ENCODE measurements at regions not wholly inside any gene's neighbourhood (a gene's known extent, or its start where the extent isn't known, plus 50 kb on each side); places are given as distances from the start of the nearest gene placed in this dataset.

- no peaks in the 10 kb centered on the region for H3K9me3 ChIP-seq (replicated peaks)
- no peak for TF ChIP-seq CTCF (IDR thresholded peaks at IDR 0.05; ENCODE audit: borderline replicate concordance)
- H3K36me3 ChIP-seq, result no peaks in the 10 kb centered on the region
- no peak for DNase-seq
- no peak overlapping the region for H3K4me3 ChIP-seq
- peaks cover 9% of the 10 kb centered on the region for H3K27me3 ChIP-seq (ENCODE audit: low read depth)
- intact Hi-C loops (cut with micrococcal nuclease), result no loop called here
- no peak overlapping the region for H3K27ac ChIP-seq (replicated peaks)
- no peaks in the 10 kb centered on the region for H3K4me1 ChIP-seq
These were observed 416.5 kb downstream of the SLC4A3 start for GRCh38 chr2:220043990-220044335.

GRCh38 chr2:220044383-220044782, 417.0 kb downstream of the SLC4A3 start:
- intact Hi-C loops (cut with micrococcal nuclease), result no loop called here
- H3K4me3 ChIP-seq, result no peak overlapping the region
- H3K9me3 ChIP-seq (replicated peaks), result no peaks in the 10 kb centered on the region
- H3K27ac ChIP-seq (replicated peaks), result no peak overlapping the region
- no peaks in the 10 kb centered on the region for H3K4me1 ChIP-seq
- TF ChIP-seq CTCF (IDR thresholded peaks at IDR 0.05; ENCODE audit: borderline replicate concordance), result no peak
- no peak for DNase-seq
- peaks cover 9% of the 10 kb centered on the region for H3K27me3 ChIP-seq (ENCODE audit: low read depth)
- H3K36me3 ChIP-seq, result no peaks in the 10 kb centered on the region

- no peak for TF ChIP-seq CTCF (IDR thresholded peaks at IDR 0.05; ENCODE audit: borderline replicate concordance)
- intact Hi-C loops (cut with micrococcal nuclease), result no loop called here
These were observed 419.1 kb downstream of the SLC4A3 start for GRCh38 chr2:220046507-220046906.

DNA sequence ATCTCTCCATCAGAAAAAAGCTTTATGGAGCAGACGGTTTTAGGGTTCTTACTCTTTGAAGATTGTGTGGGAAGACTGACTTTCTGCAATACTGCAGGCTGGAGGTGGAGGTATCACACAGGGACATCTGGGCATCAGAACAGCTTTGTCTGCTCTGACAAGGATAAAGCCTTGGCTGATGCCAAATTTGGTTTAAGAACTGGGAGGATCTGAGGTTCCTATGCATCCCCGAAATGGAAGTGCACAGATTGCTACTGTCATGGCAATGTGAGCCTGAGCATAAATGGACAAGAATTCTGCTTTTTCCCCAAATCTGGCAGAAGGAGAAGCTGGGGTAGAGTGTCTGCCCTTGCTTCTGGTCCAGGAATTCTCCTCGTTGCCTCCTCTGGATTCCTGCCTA, 424.3 kb downstream of the SLC4A3 start:
- H3K27ac ChIP-seq (replicated peaks), result no peak overlapping the region
- H3K9me3 ChIP-seq (replicated peaks), result peaks cover 10% of the 10 kb centered on the region
- no peaks in the 10 kb centered on the region for H3K36me3 ChIP-seq
- DNase-seq, result no peak
- H3K27me3 ChIP-seq (ENCODE audit: low read depth), result no peaks in the 10 kb centered on the region
- no peaks in the 10 kb centered on the region for H3K4me1 ChIP-seq
- TF ChIP-seq CTCF (IDR thresholded peaks at IDR 0.05; ENCODE audit: borderline replicate concordance), result no peak
- H3K4me3 ChIP-seq, result no peak overlapping the region
- intact Hi-C loops (cut with micrococcal nuclease), result no loop called here

More at GRCh38 chr2:220046507-220046906, 419.1 kb downstream of the SLC4A3 start:
- DNase-seq, result no peak
- H3K36me3 ChIP-seq, result no peaks in the 10 kb centered on the region
- no peak overlapping the region for H3K4me3 ChIP-seq
- H3K4me1 ChIP-seq, result no peaks in the 10 kb centered on the region
- peaks cover 4% of the 10 kb centered on the region for H3K27me3 ChIP-seq (ENCODE audit: low read depth)
- no peak overlapping the region for H3K27ac ChIP-seq (replicated peaks)
- no peaks in the 10 kb centered on the region for H3K9me3 ChIP-seq (replicated peaks)

- intact Hi-C loops (cut with micrococcal nuclease), result no loop called here
- DNase-seq, result no peak
These were observed 426.5 kb downstream of the SLC4A3 start for GRCh38 chr2:220053919-220054318.

More at GRCh38 chr2:220053919-220054318, 426.5 kb downstream of the SLC4A3 start:
- Histone ChIP-seq H3K27ac (replicated peaks) (no peak overlapping the region), H3K27me3 (ENCODE audit: low read depth) (peaks cover 8% of the 10 kb centered on the region), H3K36me3 (no peaks in the 10 kb centered on the region), H3K4me3 (no peak overlapping the region), H3K9me3 (replicated peaks) (peaks cover 10% of the 10 kb centered on the region), H3K4me1 (no peaks in the 10 kb centered on the region)
- no peak for TF ChIP-seq CTCF (IDR thresholded peaks at IDR 0.05; ENCODE audit: borderline replicate concordance)
